Stimulated activated memory B cell treated with anti-CD40 and anti-IgM and Interleukin-4, amounts not matched to agents 10 μg/mL and 1 μg/mL and 100 μg/mL, for 72 hours (primary cell): ENCODE measurements at regions not wholly inside any gene's neighbourhood (a gene's known extent, or its start where the extent isn't known, plus 50 kb on each side); places are given as distances from the start of the nearest gene placed in this dataset.
"Not testable (repeated sequence)": the region's sequence is repeated elsewhere in the genome, so short reads cannot be mapped to it uniquely, and the experiment has no call there.

ENCODE experiments used
- ATAC-seq: fragments of 150-1000 bp; cut with Tn5 transposase; 2 replicates; pipeline ENCODE4 v1.10.0; 2021
- H3K27ac Mint-ChIP-seq: one replicate; pipeline ENCODE4 v1.8.0; 2022; ENCODE audit warnings: mild to moderate bottlenecking, mixed read lengths
- H3K27me3 Mint-ChIP-seq: one replicate; pipeline ENCODE4 v1.8.0; 2022; ENCODE audit warnings: mixed read lengths
- H3K36me3 Mint-ChIP-seq: one replicate; pipeline ENCODE4 v1.8.0; 2022; ENCODE audit warnings: mixed read lengths
- H3K4me1 Mint-ChIP-seq: one replicate; pipeline ENCODE4 v1.8.0; 2022; ENCODE audit warnings: mixed read lengths
- H3K4me3 Mint-ChIP-seq: one replicate; pipeline ENCODE4 v1.8.0; 2022; ENCODE audit warnings: mild to moderate bottlenecking, moderate library complexity, mixed read lengths
- H3K9me3 Mint-ChIP-seq: one replicate; pipeline ENCODE4 v1.8.0; 2022; ENCODE audit warnings: mixed read lengths

GRCh38 chr2:90297701-90298100 lies 1606.2 kb downstream of the RPIA start:
- not testable (repeated sequence) for ATAC-seq, H3K4me1 Mint-ChIP-seq, H3K9me3 Mint-ChIP-seq, H3K36me3 Mint-ChIP-seq, H3K27me3 Mint-ChIP-seq, H3K27ac Mint-ChIP-seq, H3K4me3 Mint-ChIP-seq

GRCh38 chr2:90298126-90298755 lies 1606.8 kb downstream of the RPIA start:
- not testable (repeated sequence) for H3K27me3 Mint-ChIP-seq, H3K4me3 Mint-ChIP-seq, H3K9me3 Mint-ChIP-seq, H3K27ac Mint-ChIP-seq, ATAC-seq, H3K4me1 Mint-ChIP-seq, H3K36me3 Mint-ChIP-seq

- not testable (repeated sequence) for H3K4me3 Mint-ChIP-seq
- peak; percentile 31 for ATAC-seq
These were observed 1607.5 kb downstream of the RPIA start for GRCh38 chr2:90298983-90299382.

GRCh38 chr2:90322982-90323381 lies 1631.5 kb downstream of the RPIA start:
- not testable (repeated sequence) for H3K4me1 Mint-ChIP-seq, H3K36me3 Mint-ChIP-seq, H3K9me3 Mint-ChIP-seq, ATAC-seq
- Mint-ChIP-seq H3K4me3 (peak overlapping the region; percentile 81), H3K27ac (peak overlapping the region; percentile 67), H3K27me3 (peaks cover 18% of the 10 kb centered on the region)

More at GRCh38 chr2:90298983-90299382, 1607.5 kb downstream of the RPIA start:
- not testable (repeated sequence) for H3K27me3 Mint-ChIP-seq, H3K9me3 Mint-ChIP-seq, H3K36me3 Mint-ChIP-seq, H3K27ac Mint-ChIP-seq, H3K4me1 Mint-ChIP-seq

GRCh38 chr2:90323612-90324558 lies 1632.4 kb downstream of the RPIA start:
- Mint-ChIP-seq H3K4me3 (peak overlapping the region; percentile 86), H3K27me3 (peaks cover 18% of the 10 kb centered on the region), H3K27ac (peak overlapping the region; percentile 54)
- H3K36me3 Mint-ChIP-seq, ATAC-seq, H3K9me3 Mint-ChIP-seq, H3K4me1 Mint-ChIP-seq: not testable (repeated sequence)

GRCh38 chr2:90324672-90325071 lies 1633.2 kb downstream of the RPIA start:
- Mint-ChIP-seq H3K27me3 (peaks cover 18% of the 10 kb centered on the region), H3K27ac (peak overlapping the region; percentile 54)
- ATAC-seq, H3K4me1 Mint-ChIP-seq, H3K9me3 Mint-ChIP-seq, H3K36me3 Mint-ChIP-seq, H3K4me3 Mint-ChIP-seq: not testable (repeated sequence)

GRCh38 chr2:90325796-90326353 lies 1634.4 kb downstream of the RPIA start:
- not testable (repeated sequence) for H3K27ac Mint-ChIP-seq, ATAC-seq, H3K4me1 Mint-ChIP-seq, H3K36me3 Mint-ChIP-seq, H3K4me3 Mint-ChIP-seq, H3K9me3 Mint-ChIP-seq
- peaks cover 18% of the 10 kb centered on the region for H3K27me3 Mint-ChIP-seq

- not testable (repeated sequence) for H3K4me1 Mint-ChIP-seq, H3K27ac Mint-ChIP-seq, H3K9me3 Mint-ChIP-seq, H3K4me3 Mint-ChIP-seq, H3K36me3 Mint-ChIP-seq, ATAC-seq
- peaks cover 11% of the 10 kb centered on the region for H3K27me3 Mint-ChIP-seq
These were observed 1664.1 kb downstream of the RPIA start for GRCh38 chr2:90355546-90355945.

- peaks cover 11% of the 10 kb centered on the region for H3K27me3 Mint-ChIP-seq
- H3K9me3 Mint-ChIP-seq, ATAC-seq, H3K36me3 Mint-ChIP-seq, H3K4me3 Mint-ChIP-seq, H3K4me1 Mint-ChIP-seq, H3K27ac Mint-ChIP-seq: not testable (repeated sequence)
These were observed 1667.9 kb downstream of the RPIA start for GRCh38 chr2:90359344-90359743.

GRCh38 chr2:90359887-90360730 lies 1668.6 kb downstream of the RPIA start:
- H3K4me1 Mint-ChIP-seq, H3K27ac Mint-ChIP-seq, H3K36me3 Mint-ChIP-seq, H3K9me3 Mint-ChIP-seq, H3K4me3 Mint-ChIP-seq, ATAC-seq: not testable (repeated sequence)
- H3K27me3 Mint-ChIP-seq = peaks cover 11% of the 10 kb centered on the region

- not testable (repeated sequence) for H3K27ac Mint-ChIP-seq, H3K9me3 Mint-ChIP-seq, ATAC-seq, H3K36me3 Mint-ChIP-seq, H3K4me3 Mint-ChIP-seq, H3K4me1 Mint-ChIP-seq
- H3K27me3 Mint-ChIP-seq = peaks cover 11% of the 10 kb centered on the region
These were observed 1669.2 kb downstream of the RPIA start for GRCh38 chr2:90360731-90361035.
